Hematopoietic multipotent progenitor cell (in vitro differentiated cells): ENCODE measurements at regions not wholly inside any gene's neighbourhood (a gene's known extent, or its start where the extent isn't known, plus 50 kb on each side); places are given as distances from the start of the nearest gene placed in this dataset.
"Not testable (repeated sequence)": the region's sequence is repeated elsewhere in the genome, so short reads cannot be mapped to it uniquely, and the experiment has no call there.

ENCODE experiments used
- DNase-seq, 3 donors: peaks; one replicate each; pipeline ENCODE4 v3.0.0-alpha.2; 2011 to 2015; ENCODE audit warnings: low read depth in 2 of 3, low spot score in 2 of 3

- no peak for DNase-seq
These were observed 761.2 kb downstream of the TAF11L14 start for GRCh38 chr5:18395126-18396110.

- DNase-seq: peak in 1 of 3 donors; percentile 55
These were observed 763.1 kb downstream of the TAF11L14 start for GRCh38 chr5:18397371-18397770.

- no peak for DNase-seq
These were observed 763.6 kb downstream of the TAF11L14 start for GRCh38 chr5:18397891-18398290.

DNA sequence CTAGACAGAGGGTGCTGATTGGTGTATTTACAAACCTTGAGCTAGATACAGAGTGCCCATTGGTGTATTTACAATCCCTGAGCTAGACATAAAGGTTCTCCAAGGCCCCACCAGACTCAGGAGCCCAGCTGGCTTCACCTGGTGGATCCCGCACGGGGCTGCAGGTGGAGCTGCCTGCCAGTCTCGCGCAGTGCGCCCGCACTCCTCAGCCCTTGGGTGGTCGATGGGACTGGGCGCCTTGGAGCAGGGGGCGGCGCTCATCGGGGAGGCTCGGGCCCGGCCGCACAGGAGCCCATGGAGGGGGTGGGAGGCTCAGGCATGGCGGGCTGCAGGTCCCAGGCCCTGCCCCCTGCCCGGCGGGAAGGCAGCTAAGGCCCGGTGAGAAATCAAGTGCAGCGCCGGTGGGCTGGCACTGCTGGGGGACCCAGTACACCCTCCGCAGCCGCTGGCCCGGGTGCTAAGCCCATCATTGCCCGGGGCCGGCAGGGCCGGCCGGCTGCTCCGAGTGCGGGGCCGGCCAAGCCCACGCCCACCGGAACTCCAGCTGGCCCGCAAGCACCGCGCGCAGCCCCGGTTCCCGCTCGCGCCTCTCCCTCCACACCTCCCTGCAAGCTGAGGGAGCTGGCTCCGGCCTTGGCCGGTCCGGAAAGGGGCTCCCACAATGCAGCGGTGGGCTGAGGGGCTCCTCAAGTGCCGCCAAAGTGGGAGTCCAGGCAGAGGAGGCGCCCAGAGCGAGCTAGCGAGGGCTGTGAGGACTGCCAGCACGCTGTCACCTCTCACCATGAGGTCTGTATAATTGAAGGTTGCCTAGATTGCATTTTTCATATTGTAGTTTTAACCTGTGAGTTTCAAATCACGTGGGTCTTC lies 765.4 kb downstream of the TAF11L14 start:
- not testable (repeated sequence) for DNase-seq

- DNase-seq: no peak
These were observed 768.9 kb downstream of the TAF11L14 start for GRCh38 chr5:18403141-18403540.

GRCh38 chr5:18403941-18404438 lies 769.7 kb downstream of the TAF11L14 start:
- DNase-seq: no peak

DNA sequence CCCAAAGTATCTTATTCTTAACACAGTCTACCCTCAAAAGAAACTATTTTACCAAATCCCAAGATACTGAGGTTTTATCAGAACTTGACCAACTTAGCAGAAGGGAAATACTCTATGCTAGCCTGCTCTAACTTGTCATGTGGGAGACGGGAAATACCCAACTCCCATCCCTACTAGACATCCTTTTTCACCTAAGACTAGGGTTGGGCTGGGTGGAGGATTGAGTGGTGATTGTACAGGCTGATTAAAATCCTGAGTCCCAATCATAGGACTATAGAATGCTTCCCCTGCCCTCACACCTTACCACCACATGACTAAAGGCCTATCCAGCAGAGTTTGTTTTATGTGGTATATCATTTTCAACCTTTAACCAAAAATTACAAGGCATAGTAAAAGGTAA lies 786.5 kb downstream of the TAF11L14 start:
- DNase-seq: no peak

DNA sequence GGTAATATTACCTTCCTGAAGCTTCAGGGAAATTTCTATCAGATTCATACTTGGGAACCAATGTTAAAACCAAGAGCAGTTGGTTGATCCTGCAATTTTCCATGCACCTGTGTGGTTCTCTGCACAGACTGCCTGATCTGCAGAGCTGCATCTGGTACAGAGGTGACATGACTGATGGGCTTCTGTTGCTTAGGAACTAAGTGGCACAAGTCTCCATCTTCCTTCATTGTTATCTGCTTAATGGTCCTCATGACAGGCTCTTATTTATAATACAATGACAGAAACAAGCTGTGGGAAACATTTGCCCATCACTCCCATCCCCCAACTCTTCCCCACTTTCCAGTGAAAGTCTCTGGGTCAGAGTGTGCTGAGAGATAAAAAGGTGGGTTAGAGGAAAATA lies 799.1 kb downstream of the TAF11L14 start:
- no peak for DNase-seq

DNA sequence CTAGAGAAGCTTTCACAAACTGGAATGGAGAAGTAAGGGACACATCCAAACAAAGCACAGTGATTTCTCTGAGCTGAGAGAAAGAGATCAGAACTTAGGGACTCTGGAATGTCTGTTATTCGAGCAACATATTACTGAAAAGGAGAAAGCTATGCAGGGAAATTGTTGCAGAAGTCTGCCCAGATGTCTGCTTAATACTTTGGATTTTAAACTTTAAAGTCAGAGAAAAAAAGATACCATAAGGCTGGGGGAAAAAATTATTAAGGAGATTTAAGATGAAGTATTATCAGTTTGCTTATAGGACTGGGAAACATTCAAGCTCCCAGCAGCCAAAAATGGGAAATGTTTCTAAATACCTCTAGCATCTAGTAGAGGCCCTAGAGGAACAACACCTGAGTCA lies 803.9 kb downstream of the TAF11L14 start:
- no peak for DNase-seq

GRCh38 chr5:18455521-18455920 lies 821.3 kb downstream of the TAF11L14 start:
- no peak for DNase-seq

- no peak for DNase-seq
These were observed 823.0 kb downstream of the TAF11L14 start for GRCh38 chr5:18457255-18457654.

- DNase-seq: no peak
These were observed 827.5 kb downstream of the TAF11L14 start for GRCh38 chr5:18461766-18462165.

- DNase-seq: peak in 2 of 3 donors; percentile 45 to 85
These were observed 831.8 kb downstream of the TAF11L14 start for GRCh38 chr5:18465833-18466681.

GRCh38 chr5:18466731-18467130 lies 832.5 kb downstream of the TAF11L14 start:
- no peak for DNase-seq

GRCh38 chr5:18471791-18472190 lies 837.5 kb downstream of the TAF11L14 start:
- not testable (repeated sequence) for DNase-seq

GRCh38 chr5:18483451-18483850 lies 849.2 kb downstream of the TAF11L14 start:
- no peak for DNase-seq

DNA sequence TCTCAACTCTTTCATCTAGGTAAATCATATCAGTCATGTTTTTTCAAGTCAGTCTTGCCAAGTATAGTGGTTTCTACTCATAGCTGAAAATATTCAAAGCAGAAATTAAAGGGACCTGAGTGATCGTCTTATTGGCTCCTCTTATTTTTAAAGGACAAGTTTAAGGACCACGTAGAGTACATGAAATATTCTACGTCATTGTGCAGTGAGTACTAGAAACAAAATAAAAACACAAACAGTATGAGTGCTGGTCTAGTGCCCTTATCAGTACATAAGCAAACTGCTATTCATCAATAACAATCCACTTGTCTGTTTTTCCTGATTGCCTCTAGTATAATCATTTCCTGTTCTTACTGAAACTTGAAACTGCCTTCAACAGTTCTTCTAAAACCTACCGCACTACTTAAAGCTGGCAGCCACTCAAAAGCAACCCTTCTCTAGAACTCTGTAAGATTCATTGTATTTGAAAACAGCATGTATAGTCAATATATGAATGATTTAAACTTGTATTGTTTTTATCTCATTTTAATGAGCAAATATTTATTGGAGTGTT lies 853.7 kb downstream of the TAF11L14 start:
- DNase-seq: no peak

DNA sequence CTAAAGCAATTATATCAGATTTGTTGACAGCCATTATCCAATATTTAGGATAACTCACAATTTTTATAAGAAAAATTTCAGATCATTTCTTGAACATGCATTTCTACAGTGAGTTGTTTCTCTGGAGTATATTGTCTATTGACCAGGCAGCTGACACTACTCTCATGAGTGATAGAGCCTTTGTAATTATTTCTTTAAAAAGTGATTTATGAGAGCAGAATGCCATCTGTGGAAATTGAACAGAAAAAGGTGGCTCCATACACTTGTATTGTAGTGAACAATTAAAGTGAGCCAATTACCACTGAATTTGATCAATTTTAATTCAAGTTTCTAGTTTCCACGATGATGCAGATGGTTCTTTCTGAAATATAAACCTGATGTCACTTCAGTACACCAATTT lies 855.4 kb downstream of the TAF11L14 start:
- DNase-seq: no peak

DNA sequence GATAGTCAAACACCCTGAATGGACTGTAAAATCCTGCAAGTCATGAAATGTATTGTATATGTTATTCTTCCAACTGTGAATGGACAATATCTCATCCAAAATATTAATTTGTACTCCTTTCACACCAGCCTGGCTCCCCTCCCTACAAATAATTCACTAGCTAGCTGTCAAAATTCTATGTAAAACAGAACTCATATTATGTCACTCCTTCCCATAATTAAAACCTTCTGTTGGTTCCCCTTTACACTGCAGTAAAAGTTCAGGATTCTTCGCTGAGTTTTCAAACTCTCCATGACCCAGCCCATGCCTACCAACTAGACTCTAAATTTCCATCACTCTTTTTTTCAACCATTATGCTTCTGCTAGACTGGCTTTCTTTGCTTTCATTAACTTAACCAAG lies 857.1 kb downstream of the TAF11L14 start:
- no peak for DNase-seq

- DNase-seq: no peak
These were observed 860.9 kb downstream of the TAF11L14 start for GRCh38 chr5:18495157-18495556.
